Mucosa of descending colon (tissue), 3 donors: ENCODE measurements at regions not wholly inside any gene's neighbourhood (a gene's known extent, or its start where the extent isn't known, plus 50 kb on each side); places are given as distances from the start of the nearest gene placed in this dataset.

Source experiments
- ATAC-seq: fragments of 200-7000 bp; cut with Tn5 transposase; one replicate; pipeline ENCODE4 v1.9.1; 2020; ENCODE audit warnings: mild to moderate bottlenecking, moderate library complexity
- DNase-seq, 3 donors: peaks; one replicate each; pipeline ENCODE4 v3.0.0-alpha.2; 2020
- H3K36me3 ChIP-seq: fragments of 200-600 bp; one replicate; pipeline ENCODE4 v1.8.0; 2021; ENCODE audit warnings: low read depth, mild to moderate bottlenecking
- H3K4me1 ChIP-seq: fragments of 200-600 bp; one replicate; pipeline ENCODE4 v1.8.0; 2021; ENCODE audit warnings: low read depth, mild to moderate bottlenecking
- H3K4me3 ChIP-seq: fragments of 200-600 bp; one replicate; pipeline ENCODE4 v1.8.0; 2021; ENCODE audit warnings: mild to moderate bottlenecking
- H3K9me3 ChIP-seq: fragments of 200-600 bp; one replicate; pipeline ENCODE4 v1.8.0; 2021; ENCODE audit warnings: mild to moderate bottlenecking
- CTCF ChIP-seq: fragments of 200-600 bp; IDR thresholded peaks from one replicate; pipeline ENCODE4 v1.8.0; 2022; ENCODE audit warnings: antibody characterized with exemption, mild to moderate bottlenecking
- intact Hi-C, 2 donors: fragments of 100-400 bp; cut with DNase I in 1 of 2; cut with micrococcal nuclease in 1 of 2; formaldehyde crosslinking; loops; one replicate each; pipeline versions ENCODE4 v1.11.0 to v1.11.1; 2022; cut with DNase I, micrococcal nuclease
- donor health status: DM: no; HTN: no; CAD: no; lungs with moderate emphysema.
- donor health status: DM: no; HTN: no; CAD: no.
- donor health status: DM: no; HTN: yes; CAD: no.

- no peaks in the 10 kb centered on the region for H3K36me3 ChIP-seq
- TF ChIP-seq CTCF = no peak
- H3K4me1 ChIP-seq = no peaks in the 10 kb centered on the region
- H3K4me3 ChIP-seq = no peak overlapping the region
- intact Hi-C loops = no loop called here
- H3K9me3 ChIP-seq = no peaks in the 10 kb centered on the region
- no peak for DNase-seq
- ATAC-seq = no peak
Observed at GRCh38 chr2:188134241-188134640, 157.4 kb upstream of the GULP1 start.

GRCh38 chr2:188138313-188138712 is 153.4 kb upstream of the GULP1 start:
- DNase-seq (no peak), ATAC-seq (no peak)
- intact Hi-C loops = no loop called here
- no peak for TF ChIP-seq CTCF
- Histone ChIP-seq H3K9me3 (no peaks in the 10 kb centered on the region), H3K36me3 (no peaks in the 10 kb centered on the region), H3K4me3 (no peak overlapping the region), H3K4me1 (no peaks in the 10 kb centered on the region)

- TF ChIP-seq CTCF = no peak
- no peak overlapping the region for H3K4me3 ChIP-seq
- H3K36me3 ChIP-seq = no peaks in the 10 kb centered on the region
- intact Hi-C loops = no loop called here
- H3K4me1 ChIP-seq = no peaks in the 10 kb centered on the region
- DNase-seq (no peak), ATAC-seq (no peak)
- no peaks in the 10 kb centered on the region for H3K9me3 ChIP-seq
Observed at GRCh38 chr2:188142088-188142487, 149.6 kb upstream of the GULP1 start.

GRCh38 chr2:188142636-188143295 is 148.9 kb upstream of the GULP1 start:
- TF ChIP-seq CTCF = no peak
- Histone ChIP-seq H3K4me3 (no peak overlapping the region), H3K36me3 (no peaks in the 10 kb centered on the region), H3K9me3 (no peaks in the 10 kb centered on the region), H3K4me1 (no peaks in the 10 kb centered on the region)
- DNase-seq (no peak), ATAC-seq (no peak)
- intact Hi-C loops = no loop called here

GRCh38 chr2:188145885-188146284 is 145.8 kb upstream of the GULP1 start:
- no peak for DNase-seq
- Histone ChIP-seq H3K4me1 (no peaks in the 10 kb centered on the region), H3K9me3 (no peaks in the 10 kb centered on the region), H3K36me3 (no peaks in the 10 kb centered on the region), H3K4me3 (no peak overlapping the region)
- intact Hi-C loops = no loop called here
- no peak for TF ChIP-seq CTCF
- no peak for ATAC-seq

- intact Hi-C loops = no loop called here
- ATAC-seq = no peak
- TF ChIP-seq CTCF = no peak
Observed at GRCh38 chr2:188146888-188147287, 144.8 kb upstream of the GULP1 start.

More at GRCh38 chr2:188146888-188147287, 144.8 kb upstream of the GULP1 start:
- H3K4me1 ChIP-seq = no peaks in the 10 kb centered on the region
- H3K9me3 ChIP-seq = no peaks in the 10 kb centered on the region
- H3K4me3 ChIP-seq = no peak overlapping the region
- no peak for DNase-seq
- H3K36me3 ChIP-seq = no peaks in the 10 kb centered on the region
